Glutamatergic neuron (in vitro differentiated cells): ENCODE measurements at regions not wholly inside any gene's neighbourhood (a gene's known extent, or its start where the extent isn't known, plus 50 kb on each side); places are given as distances from the start of the nearest gene placed in this dataset.

ENCODE experiments used
- DNase-seq: peaks from one replicate; pipeline ENCODE4 v3.0.0; 2022
- H3K27ac Mint-ChIP-seq: one replicate; pipeline ENCODE4 v1.8.0; 2020; ENCODE audit warnings: mild to moderate bottlenecking, mixed read lengths, inconsistent platforms; ENCODE audit not compliant: unreplicated experiment
- H3K27me3 Mint-ChIP-seq: one replicate; pipeline ENCODE4 v1.8.0; 2020; ENCODE audit warnings: mild to moderate bottlenecking, moderate library complexity, mixed read lengths, inconsistent platforms; ENCODE audit not compliant: unreplicated experiment
- H3K36me3 Mint-ChIP-seq: one replicate; pipeline ENCODE4 v1.8.0; 2020; ENCODE audit warnings: mild to moderate bottlenecking, mixed read lengths, inconsistent platforms; ENCODE audit not compliant: unreplicated experiment
- H3K4me1 Mint-ChIP-seq: one replicate; pipeline ENCODE4 v1.8.0; 2020; ENCODE audit warnings: mild to moderate bottlenecking, low read depth, mixed read lengths, inconsistent platforms; ENCODE audit not compliant: unreplicated experiment
- H3K4me3 Mint-ChIP-seq: one replicate; pipeline ENCODE4 v1.8.0; 2020; ENCODE audit warnings: mild to moderate bottlenecking, mixed read lengths, inconsistent platforms; ENCODE audit not compliant: unreplicated experiment
- H3K9me3 Mint-ChIP-seq: one replicate; pipeline ENCODE4 v1.8.0; 2020; ENCODE audit warnings: mild to moderate bottlenecking, moderate library complexity, mixed read lengths, inconsistent platforms; ENCODE audit not compliant: unreplicated experiment
- TF ChIP-seq, protein P1 (sequence below): fragments of 200-600 bp; sonication (generic); IDR thresholded peaks from one replicate; pipeline ENCODE4 v1.5.0; 2021; ENCODE audit not compliant: partially characterized antibody, unreplicated experiment

GRCh38 chr3:24867783-24868182, 373.1 kb upstream of the THRB start:
- TF ChIP-seq, protein P1, sequence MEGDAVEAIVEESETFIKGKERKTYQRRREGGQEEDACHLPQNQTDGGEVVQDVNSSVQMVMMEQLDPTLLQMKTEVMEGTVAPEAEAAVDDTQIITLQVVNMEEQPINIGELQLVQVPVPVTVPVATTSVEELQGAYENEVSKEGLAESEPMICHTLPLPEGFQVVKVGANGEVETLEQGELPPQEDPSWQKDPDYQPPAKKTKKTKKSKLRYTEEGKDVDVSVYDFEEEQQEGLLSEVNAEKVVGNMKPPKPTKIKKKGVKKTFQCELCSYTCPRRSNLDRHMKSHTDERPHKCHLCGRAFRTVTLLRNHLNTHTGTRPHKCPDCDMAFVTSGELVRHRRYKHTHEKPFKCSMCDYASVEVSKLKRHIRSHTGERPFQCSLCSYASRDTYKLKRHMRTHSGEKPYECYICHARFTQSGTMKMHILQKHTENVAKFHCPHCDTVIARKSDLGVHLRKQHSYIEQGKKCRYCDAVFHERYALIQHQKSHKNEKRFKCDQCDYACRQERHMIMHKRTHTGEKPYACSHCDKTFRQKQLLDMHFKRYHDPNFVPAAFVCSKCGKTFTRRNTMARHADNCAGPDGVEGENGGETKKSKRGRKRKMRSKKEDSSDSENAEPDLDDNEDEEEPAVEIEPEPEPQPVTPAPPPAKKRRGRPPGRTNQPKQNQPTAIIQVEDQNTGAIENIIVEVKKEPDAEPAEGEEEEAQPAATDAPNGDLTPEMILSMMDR, result no peak
- no peaks in the 10 kb centered on the region for H3K36me3 Mint-ChIP-seq
- H3K27me3 Mint-ChIP-seq, result peaks cover 1% of the 10 kb centered on the region
- no peak overlapping the region for H3K27ac Mint-ChIP-seq
- H3K4me3 Mint-ChIP-seq, result no peak overlapping the region
- no peaks in the 10 kb centered on the region for H3K4me1 Mint-ChIP-seq
- DNase-seq, result no peak
- no peaks in the 10 kb centered on the region for H3K9me3 Mint-ChIP-seq

- Mint-ChIP-seq H3K9me3 (peaks cover 3% of the 10 kb centered on the region), H3K27me3 (no peaks in the 10 kb centered on the region), H3K36me3 (no peaks in the 10 kb centered on the region), H3K4me3 (no peak overlapping the region), H3K27ac (no peak overlapping the region), H3K4me1 (peaks cover 10% of the 10 kb centered on the region)
- TF ChIP-seq, protein P1, result no peak
- no peak for DNase-seq
Measured at GRCh38 chr3:24881239-24881638, 386.6 kb upstream of the THRB start.

DNA sequence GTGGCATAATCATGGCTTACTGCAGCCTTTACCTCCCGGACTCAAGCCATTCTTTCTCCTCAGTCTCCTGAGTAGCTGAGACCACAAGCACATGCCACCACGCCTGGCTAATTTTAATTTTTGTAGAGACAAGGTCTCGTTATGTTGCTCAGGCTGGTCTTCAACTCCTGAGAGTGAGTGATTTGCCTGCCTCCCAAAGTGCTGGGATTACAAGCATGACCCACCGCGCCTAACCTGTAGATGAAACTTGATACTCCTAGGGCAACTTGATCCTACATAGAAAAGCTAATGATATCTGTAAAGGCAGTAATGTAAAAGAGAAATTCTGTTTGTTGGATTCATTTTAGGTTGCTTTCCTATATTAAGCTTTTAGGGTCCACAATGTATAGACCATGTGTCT, 391.9 kb upstream of the THRB start:
- Mint-ChIP-seq H3K4me1 (peaks cover 10% of the 10 kb centered on the region), H3K9me3 (peaks cover 3% of the 10 kb centered on the region), H3K4me3 (no peak overlapping the region), H3K27ac (no peak overlapping the region), H3K36me3 (no peaks in the 10 kb centered on the region), H3K27me3 (no peaks in the 10 kb centered on the region)
- TF ChIP-seq, protein P1, result no peak
- DNase-seq, result no peak

DNA sequence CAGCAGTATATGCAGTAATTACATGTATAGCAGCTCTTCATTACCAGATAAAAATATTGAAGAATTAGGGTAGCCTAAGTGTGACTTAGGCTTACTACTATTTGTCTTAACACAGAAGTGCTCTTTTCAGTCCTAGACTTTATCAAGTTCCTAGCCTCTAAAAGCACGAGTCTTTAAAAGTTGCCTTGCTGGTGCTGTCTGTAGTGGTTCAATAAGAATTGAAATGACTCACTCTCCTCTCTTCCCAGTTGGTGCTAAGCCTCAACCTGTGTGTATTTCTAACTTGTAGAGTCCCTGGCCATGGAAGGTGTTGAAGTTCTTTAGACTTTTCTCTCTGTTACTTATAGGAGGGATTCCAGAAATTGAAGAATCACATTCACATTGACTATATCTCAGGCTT, 395.4 kb upstream of the THRB start:
- no peak for DNase-seq
- Mint-ChIP-seq H3K27me3 (no peaks in the 10 kb centered on the region), H3K27ac (no peak overlapping the region), H3K9me3 (peaks cover 3% of the 10 kb centered on the region), H3K36me3 (no peaks in the 10 kb centered on the region), H3K4me3 (no peak overlapping the region), H3K4me1 (peaks cover 5% of the 10 kb centered on the region)
- TF ChIP-seq, protein P1, result no peak

GRCh38 chr3:24899373-24899772, 404.7 kb upstream of the THRB start:
- H3K9me3 Mint-ChIP-seq, result peaks cover 1% of the 10 kb centered on the region
- H3K36me3 Mint-ChIP-seq, result no peaks in the 10 kb centered on the region
- no peak for DNase-seq
- H3K27ac Mint-ChIP-seq, result no peak overlapping the region
- no peaks in the 10 kb centered on the region for H3K27me3 Mint-ChIP-seq
- H3K4me1 Mint-ChIP-seq, result peaks cover 5% of the 10 kb centered on the region
- no peak overlapping the region for H3K4me3 Mint-ChIP-seq
- TF ChIP-seq, protein P1, result no peak
